Fibroblast of skin of right quadriceps (primary cell): ENCODE measurements at regions not wholly inside any gene's neighbourhood (a gene's known extent, or its start where the extent isn't known, plus 50 kb on each side); places are given as distances from the start of the nearest gene placed in this dataset.
"Not testable (repeated sequence)": the region's sequence is repeated elsewhere in the genome, so short reads cannot be mapped to it uniquely, and the experiment has no call there.

ENCODE experiments used
- DNase-seq: peaks from one replicate; pipeline ENCODE4 v3.0.0-alpha.2; 2013

- not testable (repeated sequence) for DNase-seq
These were observed 60.5 kb downstream of the GOLGA6L22 start for GRCh38 chr15:22519213-22519612.

GRCh38 chr15:22526537-22526936, 67.8 kb downstream of the GOLGA6L22 start:
- not testable (repeated sequence) for DNase-seq

GRCh38 chr15:22527016-22527415, 68.3 kb downstream of the GOLGA6L22 start:
- DNase-seq, result not testable (repeated sequence)

- DNase-seq, result not testable (repeated sequence)
These were observed 70.5 kb downstream of the GOLGA6L22 start for GRCh38 chr15:22529200-22529599.

DNA sequence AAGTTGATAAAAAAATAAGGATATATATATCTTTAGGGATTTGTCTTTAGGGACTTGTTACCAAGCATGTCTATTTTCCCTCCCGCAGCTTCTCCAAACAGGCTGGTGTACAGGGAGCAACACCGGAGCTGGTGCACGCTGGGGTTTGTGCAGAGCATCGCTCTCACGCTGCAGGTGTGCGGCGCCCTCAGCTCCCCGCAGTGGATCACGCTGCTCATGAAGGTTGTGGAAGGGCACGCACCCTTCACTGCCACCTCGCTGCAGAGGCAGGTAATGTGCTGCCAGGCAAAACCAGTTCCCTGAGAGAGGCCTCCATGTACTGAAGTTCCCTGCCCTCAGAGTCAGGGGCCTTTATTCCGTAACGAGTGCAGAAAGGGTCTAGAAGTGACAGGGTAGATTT, 101.0 kb downstream of the GOLGA6L22 start:
- DNase-seq, result not testable (repeated sequence)

- not testable (repeated sequence) for DNase-seq
These were observed 103.0 kb downstream of the GOLGA6L22 start for GRCh38 chr15:22561716-22562115.

DNA sequence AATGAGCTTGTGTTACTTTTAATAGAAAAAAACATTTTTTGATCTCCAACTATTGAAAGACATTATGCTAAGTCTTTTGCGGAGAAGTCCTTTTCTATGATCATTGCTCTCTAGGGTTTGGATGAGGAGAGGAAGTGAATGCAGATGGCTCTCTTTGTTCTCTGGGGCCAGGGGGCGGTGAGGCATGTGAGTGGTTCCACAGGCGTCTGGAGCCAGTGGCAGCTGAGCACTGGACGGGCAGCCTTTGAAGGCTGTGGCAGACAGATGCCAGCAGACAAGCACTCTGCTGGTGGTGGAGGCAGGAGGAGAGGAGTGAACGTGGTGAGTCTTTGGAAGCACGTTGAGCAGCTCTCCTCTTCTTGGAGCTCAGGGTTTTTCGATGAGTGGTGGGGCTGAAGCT, 107.8 kb downstream of the GOLGA6L22 start:
- DNase-seq, result not testable (repeated sequence)

DNA sequence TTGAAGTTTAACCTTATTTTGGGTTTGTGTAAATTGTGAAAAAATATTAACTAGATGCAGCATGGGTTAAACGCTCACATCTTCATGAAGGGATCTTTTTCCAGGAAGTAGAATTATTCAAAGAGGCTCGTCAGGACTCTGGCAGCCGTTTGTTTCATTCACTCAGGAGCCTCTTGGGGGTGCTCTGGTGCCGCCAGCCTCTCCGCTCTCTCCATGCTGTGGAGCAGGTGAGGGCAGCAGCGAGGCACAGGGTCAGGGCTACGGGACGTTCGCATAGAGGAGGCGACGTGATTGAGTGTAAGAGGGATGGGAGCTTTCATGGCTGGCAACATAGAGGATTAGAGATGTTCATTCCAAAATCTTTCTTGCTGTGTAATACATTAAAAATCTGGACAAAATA, 110.8 kb downstream of the GOLGA6L22 start:
- not testable (repeated sequence) for DNase-seq

DNA sequence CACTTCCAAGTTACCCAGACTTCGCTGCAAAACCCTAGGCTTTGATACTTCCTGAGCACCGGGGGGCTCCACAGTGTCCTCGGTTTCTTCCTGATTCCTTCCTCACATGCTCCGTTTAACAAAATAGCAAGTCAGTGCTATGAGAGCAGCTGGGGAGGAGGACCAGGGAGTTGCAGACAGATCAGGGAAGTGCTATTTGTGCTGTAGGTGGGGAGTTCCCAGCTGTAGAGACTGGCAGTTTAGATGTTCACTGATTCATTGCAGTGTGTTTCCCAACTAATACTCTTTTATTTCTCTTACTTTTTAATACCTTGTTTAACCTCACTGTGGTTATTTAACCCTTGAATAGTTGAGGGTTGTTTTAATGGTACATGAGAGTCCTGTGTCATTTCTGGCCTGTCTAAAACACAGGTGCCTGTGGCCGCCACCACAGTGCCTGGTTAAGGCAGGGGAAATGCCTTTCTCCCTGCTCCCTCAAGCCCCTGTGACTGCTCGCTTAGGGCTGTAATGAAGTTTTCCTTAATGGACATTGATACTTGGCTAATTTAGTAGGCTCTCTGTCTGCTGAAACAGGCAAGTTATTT, 113.5 kb downstream of the GOLGA6L22 start:
- DNase-seq, result not testable (repeated sequence)

DNA sequence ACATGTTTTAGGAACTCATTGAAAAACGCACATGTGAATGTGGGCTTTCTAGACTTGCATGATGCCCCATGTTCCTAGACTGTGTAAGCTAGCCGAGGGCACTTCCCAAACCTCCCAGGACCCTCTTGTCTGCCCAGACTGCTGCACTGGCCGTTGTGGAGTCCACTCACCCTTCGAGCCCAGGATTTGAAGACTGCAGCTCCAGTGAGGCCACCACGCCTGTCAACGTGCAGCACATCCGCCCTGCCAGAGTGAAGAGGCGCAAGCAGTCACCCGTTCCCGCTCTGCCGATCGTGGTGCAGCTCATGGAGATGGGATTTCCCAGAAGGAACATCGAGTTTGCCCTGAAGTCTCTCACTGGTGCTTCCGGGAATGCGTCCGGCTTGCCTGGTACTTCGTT, 114.1 kb downstream of the GOLGA6L22 start:
- DNase-seq, result not testable (repeated sequence)

GRCh38 chr15:22577828-22578227, 119.1 kb downstream of the GOLGA6L22 start:
- DNase-seq, result not testable (repeated sequence)

GRCh38 chr15:22579213-22579612, 120.5 kb downstream of the GOLGA6L22 start:
- not testable (repeated sequence) for DNase-seq

DNA sequence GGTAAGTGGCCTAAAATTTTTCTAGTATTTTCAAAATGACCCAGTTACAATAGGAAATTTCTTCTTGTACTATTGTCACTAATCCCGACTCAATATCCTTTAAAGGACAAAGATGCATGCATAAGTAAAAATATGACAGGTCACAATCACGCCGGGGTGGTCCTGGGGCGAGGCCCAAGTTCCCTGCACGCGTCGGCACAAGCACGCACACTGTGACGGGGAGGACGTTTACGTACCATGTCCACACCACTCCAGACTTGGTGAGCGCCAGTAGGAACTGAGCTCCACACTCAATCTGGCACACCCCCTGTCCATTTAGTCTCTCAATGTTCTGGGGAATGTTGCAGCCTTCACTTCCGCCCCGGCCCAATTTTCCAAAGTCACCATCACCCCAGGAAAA, 128.7 kb downstream of the GOLGA6L22 start:
- DNase-seq, result not testable (repeated sequence)

DNA sequence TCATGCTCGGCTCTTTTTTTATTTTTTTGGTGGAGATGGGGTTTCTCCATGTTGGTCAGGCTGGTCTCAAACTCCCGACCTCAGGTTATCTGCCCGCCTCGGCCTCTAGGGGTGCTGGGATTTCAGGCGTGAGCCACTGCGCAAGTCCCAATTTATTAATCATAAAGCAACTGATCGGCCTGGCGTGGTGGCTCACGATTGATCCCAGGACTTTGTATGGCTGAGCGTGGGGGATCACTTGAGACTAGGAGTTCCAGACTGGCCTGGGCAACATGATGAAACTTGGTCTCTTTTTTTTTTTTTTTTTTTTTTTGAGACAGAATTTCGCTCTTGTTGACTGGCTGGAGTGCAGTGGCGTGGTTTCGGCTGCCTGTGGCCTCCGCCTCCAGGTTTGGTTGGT, 139.8 kb downstream of the GOLGA6L22 start:
- not testable (repeated sequence) for DNase-seq

GRCh38 chr15:22599526-22600320, 141.0 kb downstream of the GOLGA6L22 start:
- DNase-seq, result not testable (repeated sequence)

DNA sequence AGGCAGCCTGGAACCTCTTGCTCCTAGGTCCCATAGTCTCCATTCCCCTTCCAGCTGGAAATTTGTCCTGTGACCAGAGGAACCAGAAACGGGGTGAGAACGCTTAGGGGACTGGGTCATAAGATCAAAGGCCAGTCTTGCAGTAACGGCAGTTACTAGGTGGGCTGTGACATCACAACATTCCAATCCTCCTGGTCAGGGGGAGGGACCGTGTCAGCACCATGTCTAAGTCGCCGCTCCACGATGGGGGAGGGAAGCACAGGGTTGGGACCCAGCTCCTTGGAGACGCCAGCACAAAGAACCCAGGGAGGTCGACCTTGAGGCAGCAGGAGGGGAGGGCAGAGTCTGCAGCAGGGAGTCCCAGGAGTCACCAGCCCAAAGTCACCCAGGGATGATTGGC, 158.3 kb downstream of the GOLGA6L22 start:
- not testable (repeated sequence) for DNase-seq

DNA sequence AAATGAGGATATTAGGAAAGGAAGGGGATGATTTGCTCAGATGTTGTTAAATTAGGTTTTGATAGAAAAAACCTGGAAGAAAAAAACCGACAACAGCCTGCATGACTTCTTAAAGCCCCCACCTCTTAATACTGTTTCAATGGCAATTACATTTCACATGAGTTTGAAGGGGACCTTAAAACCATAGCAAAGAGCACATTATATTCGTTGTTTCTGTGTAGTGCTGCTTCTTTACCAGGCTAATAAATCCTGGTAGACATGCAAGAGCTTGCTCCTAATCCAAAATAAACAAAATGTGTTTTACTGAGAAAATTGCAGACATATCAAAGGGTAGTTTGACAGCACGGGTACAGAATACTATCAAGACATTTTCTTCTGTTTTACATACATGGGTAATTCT, 154.7 kb upstream of the NIPA1 start:
- not testable (repeated sequence) for DNase-seq

GRCh38 chr15:22639983-22640382, 146.5 kb upstream of the NIPA1 start:
- not testable (repeated sequence) for DNase-seq

DNA sequence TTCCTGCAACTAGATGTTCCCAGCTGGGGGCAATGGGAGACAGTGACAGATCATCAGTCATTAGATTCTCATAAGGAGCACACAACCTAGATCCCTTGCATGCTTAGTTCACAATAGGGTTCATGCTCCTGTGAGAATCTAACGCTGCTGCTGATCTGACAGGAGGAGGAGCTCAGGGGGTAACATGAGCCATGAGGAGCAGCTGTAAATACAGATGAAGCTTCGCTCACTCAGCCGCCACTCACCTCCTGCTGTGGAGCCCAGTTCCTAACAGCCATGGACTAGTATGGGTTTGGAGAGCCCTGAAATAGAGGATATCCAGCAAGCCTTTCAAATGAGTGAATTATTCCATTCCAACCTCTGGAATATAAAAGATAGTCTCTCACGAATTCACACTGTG, 137.0 kb upstream of the NIPA1 start:
- not testable (repeated sequence) for DNase-seq

GRCh38 chr15:22651179-22651578, 135.3 kb upstream of the NIPA1 start:
- not testable (repeated sequence) for DNase-seq

- DNase-seq, result peak; percentile 26
These were observed 122.0 kb upstream of the NIPA1 start for GRCh38 chr15:22664294-22665058.

GRCh38 chr15:22665059-22665702, 121.3 kb upstream of the NIPA1 start:
- DNase-seq, result peak; percentile 81

DNA sequence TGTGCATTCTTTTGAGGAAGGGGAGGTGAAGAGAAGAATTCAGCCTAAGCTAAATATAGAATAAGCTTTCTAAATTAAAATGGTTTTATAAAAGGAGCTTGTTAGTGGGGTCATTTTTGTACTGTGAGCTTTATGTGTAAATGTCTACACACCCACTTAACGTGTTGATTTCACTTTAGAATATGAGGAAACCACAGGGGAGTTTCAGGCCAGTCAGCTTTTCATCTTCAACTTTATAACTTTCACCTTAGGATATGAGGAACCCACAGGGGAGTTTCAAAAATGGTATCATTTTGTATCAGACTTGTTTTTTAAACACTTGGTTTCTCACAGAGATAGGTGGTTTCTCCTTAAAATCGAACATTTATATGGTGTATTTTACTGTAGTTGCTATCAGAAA, 120.7 kb upstream of the NIPA1 start:
- DNase-seq, result not testable (repeated sequence)
